GM12865 (cell line): ENCODE measurements at regions not wholly inside any gene's neighbourhood (a gene's known extent, or its start where the extent isn't known, plus 50 kb on each side); places are given as distances from the start of the nearest gene placed in this dataset.
A peak's percentile ranks its signal among the peaks of the same experiment; 100 is the strongest.

Experiments used
- DNase-seq: peaks from one replicate; pipeline ENCODE4 v3.0.0; 2010; ENCODE audit warnings: low read depth
- H3K4me3 ChIP-seq: 2 replicates; pipeline ENCODE4 v1.5.1; 2011; ENCODE audit warnings: mild to moderate bottlenecking, low read depth, low read length, control low read depth
- TF ChIP-seq, protein P1 (sequence below): IDR thresholded peaks from 2 replicates; pipeline ENCODE4 v1.5.1; 2011; ENCODE audit warnings: low read length, control low read depth, low read depth, inconsistent platforms; ENCODE audit not compliant: insufficient read depth; ENCODE audit errors: missing control alignments

DNA sequence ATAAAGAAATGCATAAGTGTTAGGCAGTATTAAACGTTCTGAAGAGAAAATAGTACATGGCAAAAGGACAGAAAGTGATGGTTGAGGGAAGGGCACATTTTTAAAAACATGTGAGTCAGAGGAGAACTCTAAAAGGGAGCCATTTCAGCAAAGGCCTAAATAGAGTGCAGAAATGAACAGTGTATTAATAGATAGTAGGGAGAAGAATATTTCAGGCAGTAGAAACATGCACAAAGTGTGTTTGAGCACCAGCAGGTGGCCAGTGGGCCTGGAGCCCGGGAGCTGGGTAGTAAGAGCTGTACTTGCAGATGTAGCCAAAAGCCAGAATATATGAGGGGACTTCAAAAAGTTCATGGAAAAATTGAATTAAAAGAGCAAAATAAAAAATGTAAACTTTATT, 288.1 kb upstream of the FIGN start:
- H3K4me3 ChIP-seq = no peak overlapping the region
- TF ChIP-seq, protein P1, sequence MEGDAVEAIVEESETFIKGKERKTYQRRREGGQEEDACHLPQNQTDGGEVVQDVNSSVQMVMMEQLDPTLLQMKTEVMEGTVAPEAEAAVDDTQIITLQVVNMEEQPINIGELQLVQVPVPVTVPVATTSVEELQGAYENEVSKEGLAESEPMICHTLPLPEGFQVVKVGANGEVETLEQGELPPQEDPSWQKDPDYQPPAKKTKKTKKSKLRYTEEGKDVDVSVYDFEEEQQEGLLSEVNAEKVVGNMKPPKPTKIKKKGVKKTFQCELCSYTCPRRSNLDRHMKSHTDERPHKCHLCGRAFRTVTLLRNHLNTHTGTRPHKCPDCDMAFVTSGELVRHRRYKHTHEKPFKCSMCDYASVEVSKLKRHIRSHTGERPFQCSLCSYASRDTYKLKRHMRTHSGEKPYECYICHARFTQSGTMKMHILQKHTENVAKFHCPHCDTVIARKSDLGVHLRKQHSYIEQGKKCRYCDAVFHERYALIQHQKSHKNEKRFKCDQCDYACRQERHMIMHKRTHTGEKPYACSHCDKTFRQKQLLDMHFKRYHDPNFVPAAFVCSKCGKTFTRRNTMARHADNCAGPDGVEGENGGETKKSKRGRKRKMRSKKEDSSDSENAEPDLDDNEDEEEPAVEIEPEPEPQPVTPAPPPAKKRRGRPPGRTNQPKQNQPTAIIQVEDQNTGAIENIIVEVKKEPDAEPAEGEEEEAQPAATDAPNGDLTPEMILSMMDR = no peak
- DNase-seq = no peak

DNA sequence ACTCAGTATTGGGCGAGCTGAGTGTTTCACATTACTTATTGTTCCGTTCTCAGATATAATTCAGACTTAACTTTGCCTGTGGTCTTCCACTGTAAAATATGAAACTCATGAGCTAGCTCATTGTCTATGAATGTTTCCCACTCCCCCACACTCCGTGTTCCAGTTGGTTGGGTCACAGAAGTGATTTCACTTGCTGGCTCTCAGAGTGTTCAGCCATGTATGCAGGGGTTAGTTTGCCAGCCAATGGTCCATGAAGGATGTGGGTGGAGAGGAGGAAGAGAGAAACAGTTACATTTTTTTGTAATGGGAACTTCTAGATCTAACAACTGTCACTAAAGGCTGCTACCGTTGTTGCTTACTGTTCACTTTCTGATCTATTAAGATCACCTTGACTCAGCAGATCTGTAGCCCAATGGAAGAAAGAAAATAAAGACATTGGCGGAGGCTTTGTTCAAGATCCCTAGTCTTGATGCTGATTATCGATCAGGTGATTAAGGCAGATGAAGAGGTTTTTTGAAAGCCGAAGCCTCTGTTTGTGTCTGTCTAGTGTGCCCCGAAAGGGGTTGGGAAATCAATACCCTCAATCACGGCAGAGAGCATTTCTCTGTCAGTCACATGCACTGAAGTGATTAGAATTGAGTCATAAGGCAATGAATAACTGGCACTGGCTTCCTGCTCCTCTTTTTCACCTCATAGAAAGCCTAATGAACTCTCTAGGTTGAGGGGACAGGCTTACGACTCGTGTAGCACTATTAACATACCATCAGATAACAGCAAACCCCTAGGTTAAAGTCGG, 279.7 kb upstream of the FIGN start:
- no peak overlapping the region; the same call in 1 of the 2 replicates for H3K4me3 ChIP-seq
- peak; percentile 91 for DNase-seq
- TF ChIP-seq, protein P1 = no peak

DNA sequence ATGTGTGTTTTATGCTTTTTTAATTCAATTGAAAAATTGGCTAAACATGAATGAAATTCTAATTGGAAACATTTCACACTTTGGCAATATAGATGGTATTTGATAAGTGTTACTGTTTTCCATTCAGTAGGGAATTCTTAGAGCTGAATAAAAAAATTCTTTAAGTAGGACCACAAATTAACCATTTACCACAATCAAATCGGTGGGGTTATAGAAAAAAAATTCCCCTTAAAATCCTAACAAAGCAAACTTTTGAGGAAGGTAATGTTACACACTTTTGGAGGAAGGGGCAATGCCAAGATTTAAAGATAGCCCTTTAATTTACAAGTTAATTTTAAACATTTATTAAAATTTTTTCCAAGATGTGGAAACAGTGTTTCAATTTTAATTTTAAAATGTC, 279.0 kb upstream of the FIGN start:
- DNase-seq = no peak
- no peak overlapping the region for H3K4me3 ChIP-seq
- TF ChIP-seq, protein P1 = no peak

DNA sequence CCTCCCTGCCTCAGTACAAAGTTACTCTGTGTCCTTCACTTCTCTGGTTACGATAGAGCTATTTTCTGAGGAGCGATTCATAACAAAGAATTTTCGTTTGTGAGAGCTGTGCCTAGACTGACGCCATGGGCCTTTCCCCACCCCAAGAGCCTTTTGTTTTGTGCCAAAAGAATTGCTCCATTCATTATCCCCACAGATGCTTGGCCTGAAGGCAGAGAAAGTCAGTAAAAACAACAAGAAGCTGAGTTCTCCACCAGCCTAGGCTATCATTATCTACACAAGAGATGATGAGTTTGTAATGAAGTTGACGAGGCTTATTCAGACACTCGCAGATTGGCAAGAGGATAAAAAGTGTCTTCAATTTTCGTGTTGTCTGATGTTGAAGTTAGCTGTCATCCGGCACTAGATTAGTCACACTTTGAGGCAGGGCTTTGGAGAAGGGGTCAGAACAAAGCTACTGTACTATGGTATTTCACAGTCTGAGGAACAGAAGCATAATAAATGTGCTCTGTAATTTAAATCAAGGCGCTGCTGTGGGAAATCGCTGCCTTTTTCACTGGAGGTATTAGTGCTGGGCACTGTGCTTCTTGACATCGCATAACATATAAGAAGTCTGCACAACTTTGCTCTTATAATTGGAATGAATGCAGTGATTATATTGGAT, 278.4 kb upstream of the FIGN start:
- no peak for DNase-seq
- H3K4me3 ChIP-seq = no peak overlapping the region
- TF ChIP-seq, protein P1 = no peak

DNA sequence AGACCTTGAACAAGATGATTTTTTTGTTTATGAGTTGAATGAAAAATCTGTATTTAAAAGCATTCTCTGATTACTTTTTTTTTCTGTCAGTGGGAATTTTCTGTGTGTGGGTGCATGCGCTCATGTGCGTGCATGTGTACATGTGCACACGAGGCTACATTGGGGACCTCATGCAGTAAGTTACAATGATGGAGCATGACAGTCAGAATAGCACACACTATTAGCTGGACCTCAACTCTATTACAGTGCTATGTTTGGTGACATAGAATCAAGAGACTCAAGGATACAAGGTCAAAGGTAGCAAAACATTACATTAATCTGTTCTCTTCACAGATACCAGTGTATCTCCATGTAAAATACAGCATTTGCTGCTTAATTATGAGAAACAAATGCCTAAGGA, 276.8 kb upstream of the FIGN start:
- no peak overlapping the region for H3K4me3 ChIP-seq
- no peak for DNase-seq
- TF ChIP-seq, protein P1 = no peak

DNA sequence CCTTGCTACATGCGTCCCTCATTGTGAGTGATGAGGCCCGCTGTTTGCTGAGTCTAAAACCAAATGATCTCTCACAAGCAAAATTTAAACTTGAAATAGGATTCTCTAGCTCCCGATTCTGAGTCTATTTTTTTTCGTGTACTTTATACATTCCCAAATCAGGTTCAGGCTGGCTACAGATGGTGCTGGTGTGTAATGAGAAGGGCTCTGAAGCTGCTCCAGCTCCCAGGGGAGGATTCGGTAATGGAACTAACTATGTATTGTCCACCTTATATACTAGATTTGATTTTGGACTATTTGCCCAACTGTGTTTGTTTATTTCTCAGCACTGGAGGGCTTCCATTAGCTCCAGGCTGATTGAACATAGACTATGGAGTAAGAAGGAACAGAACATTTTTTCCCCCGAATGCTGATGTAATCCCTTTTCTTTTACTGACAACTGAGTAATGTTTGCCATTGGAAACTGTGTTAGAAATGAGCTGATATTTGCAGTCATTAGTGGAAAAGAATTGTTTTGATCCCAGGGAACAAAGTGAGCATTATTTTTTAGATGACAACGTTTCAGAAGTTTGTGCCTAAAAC, 274.0 kb upstream of the FIGN start:
- no peak for DNase-seq
- TF ChIP-seq, protein P1 = no peak
- no peak overlapping the region for H3K4me3 ChIP-seq
